Hepatocyte (in vitro differentiated cells): ENCODE measurements at regions not wholly inside any gene's neighbourhood (a gene's known extent, or its start where the extent isn't known, plus 50 kb on each side); places are given as distances from the start of the nearest gene placed in this dataset.
"Not testable (repeated sequence)": the region's sequence is repeated elsewhere in the genome, so short reads cannot be mapped to it uniquely, and the experiment has no call there.

ENCODE experiments used
- CTCF ChIP-seq: fragments of 200-600 bp; sonication (generic); IDR thresholded peaks from 2 replicates; pipeline ENCODE4 v1.5.1; 2016; ENCODE audit warnings: antibody characterized with exemption, mild to moderate bottlenecking; ENCODE audit not compliant: poor library complexity
- EZH2 ChIP-seq: fragments of 200-600 bp; sonication (generic); IDR thresholded peaks from 2 replicates; pipeline ENCODE4 v1.6.1; 2016; ENCODE audit warnings: antibody characterized with exemption, mild to moderate bottlenecking, borderline replicate concordance
- EZH2phosphoT487 ChIP-seq: fragments of 200-600 bp; sonication (generic); IDR thresholded peaks from one replicate; pipeline ENCODE4 v1.6.1; 2018; ENCODE audit warnings: antibody characterized with exemption, mild to moderate bottlenecking, low read depth, moderate library complexity; ENCODE audit not compliant: unreplicated experiment, severe bottlenecking

GRCh38 chr3:66652100-66652499 is 151.3 kb upstream of the LRIG1 start:
- TF ChIP-seq CTCF, EZH2phosphoT487, EZH2: not testable (repeated sequence)
